NCI-H1105 (cell line): ENCODE measurements at regions not wholly inside any gene's neighbourhood (a gene's known extent, or its start where the extent isn't known, plus 50 kb on each side); places are given as distances from the start of the nearest gene placed in this dataset.

ENCODE experiments used
- DNase-seq: peaks from one replicate; lab custom pipeline; 2025; lab: John Stamatoyannopoulos, UW

DNA sequence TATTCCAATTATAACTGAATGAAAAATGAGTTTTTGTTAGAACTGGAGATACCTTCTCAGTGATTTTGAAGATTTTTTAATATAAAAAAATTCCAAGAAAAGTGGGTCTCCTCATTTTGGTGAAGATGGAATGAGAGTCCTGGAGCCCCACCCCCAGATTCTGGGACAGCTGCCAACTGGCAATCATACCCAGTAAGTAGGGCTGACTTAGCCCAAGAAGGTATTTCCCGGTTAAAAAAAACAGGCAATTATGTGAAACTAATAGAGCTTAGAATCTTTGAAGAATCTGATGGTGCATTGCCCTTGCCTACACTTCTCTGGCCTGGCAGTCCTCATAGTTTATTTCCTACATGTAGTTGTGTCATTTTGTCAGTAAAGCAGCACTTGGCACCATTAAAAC lies 52.8 kb upstream of the VWDE start:
- DNase-seq: peak; percentile 87

DNA sequence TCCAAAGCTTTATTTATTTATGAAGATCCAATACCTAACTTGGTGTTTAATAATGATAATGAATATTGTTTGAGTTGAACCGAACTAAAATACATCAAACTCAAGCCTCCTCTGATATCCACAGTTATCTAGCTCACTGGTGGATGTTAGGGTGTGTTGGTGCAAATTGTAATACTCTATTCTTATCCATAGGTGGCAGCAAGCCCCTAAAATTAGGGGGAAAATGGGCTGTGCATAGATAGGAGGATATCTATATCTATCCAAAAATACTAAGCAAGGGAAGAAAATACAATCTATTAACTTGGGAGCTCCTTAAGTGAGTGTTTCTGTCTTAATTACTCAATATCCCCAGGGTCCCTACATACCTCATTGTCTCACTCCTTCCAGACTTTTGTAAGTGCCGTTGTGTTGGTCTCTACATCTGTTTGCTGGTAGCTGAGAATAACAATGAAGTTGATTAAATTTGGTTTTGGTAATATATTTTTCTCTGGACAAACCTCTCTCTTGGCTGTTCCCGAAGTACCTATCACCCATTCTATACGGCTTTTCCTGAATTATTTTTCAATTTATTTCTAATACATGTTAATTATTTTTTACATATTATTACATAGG lies 55.0 kb upstream of the VWDE start:
- DNase-seq: peak; percentile 64

DNA sequence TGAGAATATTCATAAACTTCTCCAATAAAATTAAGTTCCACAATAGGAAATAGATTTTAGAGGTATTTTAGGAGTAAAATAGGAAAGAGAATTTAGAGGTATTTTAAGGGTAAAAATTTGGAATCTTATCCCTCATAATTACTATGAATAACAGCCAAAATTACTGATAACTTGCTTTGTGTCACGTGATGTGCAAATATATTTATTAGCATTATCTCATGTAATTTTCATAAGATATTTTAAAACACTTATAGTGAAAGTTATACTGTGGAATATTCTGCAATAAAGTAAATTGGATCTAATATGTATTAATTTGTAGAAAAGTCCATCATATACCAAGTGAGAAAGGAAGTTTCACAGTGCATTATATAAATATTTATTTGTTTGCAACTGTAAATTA lies 64.2 kb upstream of the VWDE start:
- no peak for DNase-seq

DNA sequence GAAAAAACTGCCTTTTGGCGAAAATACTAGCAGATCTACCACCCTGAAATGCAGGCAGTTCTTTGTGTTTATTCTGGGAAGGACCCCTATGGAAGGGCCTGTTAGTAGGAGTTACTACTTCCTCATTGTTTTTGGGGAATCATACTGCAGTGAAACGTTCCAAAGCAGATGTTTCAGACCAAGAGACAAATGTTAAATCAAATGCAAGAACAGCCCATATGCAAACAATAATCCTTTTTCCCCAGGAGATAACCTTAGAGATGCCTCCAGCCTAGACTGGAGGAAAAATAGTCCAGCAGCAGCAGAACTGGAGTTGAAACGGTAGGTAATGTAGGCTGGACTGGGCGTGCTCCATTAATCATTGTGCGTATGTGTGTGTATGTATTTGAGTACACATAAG lies 65.9 kb upstream of the VWDE start:
- DNase-seq: no peak

DNA sequence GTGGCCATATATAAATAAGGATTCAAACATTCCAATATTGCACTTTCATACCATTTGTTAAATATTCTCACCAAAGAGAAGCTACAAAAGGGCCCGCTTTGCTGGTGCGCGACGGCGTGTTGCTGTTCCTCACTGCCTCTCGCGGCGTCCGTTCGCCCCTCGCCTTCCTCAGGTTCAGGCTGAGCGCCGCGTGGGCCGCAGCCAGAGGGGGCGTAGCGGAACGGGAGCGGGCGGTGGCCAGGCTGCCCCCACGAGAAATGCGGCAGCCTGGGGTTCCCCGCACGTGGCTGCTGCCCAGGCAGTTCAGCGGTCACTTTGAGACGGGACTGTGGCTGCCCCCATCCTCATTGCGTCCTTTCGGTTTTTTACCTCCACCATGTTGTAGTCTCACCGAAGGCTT lies 67.3 kb upstream of the VWDE start:
- DNase-seq: no peak

DNA sequence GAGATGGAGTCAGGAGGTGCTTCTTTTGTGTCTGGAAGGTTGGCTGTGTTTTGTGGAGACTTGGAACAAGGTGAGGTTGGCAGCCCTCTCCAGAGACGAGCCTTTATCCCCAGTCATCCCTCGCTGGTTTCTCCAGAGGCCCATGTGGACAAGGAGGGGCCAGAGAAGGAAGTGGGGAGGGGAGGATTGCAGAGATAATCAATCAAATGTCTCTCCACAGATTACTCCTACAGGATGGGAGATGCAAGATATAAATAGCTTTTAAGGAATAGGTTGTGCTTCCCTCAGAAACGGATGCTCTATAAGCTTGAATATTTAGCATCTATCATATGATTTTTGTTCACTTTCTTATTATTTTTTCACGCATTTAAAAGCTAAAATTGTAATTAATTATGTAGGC lies 70.4 kb upstream of the VWDE start:
- no peak for DNase-seq

DNA sequence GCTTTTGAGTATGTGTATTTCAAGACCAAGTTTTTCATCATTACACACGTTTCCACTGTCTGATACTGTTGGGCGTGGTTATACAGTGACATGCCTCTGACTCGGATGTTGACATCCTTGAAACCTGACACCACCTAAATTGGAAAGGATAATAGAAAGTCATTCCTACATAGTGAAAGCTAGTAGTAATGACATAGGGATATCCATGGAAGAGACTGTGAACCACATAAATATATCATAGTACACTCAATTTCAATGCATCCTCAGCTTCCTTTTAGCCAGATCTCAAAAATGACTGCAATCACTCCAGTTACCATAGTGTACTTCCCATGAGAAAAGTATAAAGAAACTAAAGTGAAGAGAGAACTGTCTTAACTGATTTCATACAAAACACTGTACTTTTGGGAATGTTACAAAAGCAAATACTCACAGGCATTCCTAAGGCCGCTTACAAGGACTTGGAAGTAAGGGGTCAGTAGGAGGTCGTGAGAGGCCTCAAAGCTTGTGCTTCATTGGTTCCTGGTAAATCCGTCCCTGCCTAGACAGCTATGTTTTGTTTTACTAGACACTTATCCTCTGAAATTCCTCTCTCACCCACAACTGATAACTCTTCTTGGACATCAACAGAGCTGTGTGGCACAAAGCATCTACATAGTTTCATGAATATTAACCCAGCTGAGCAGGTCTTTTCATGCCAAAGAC lies 71.8 kb upstream of the VWDE start:
- no peak for DNase-seq

DNA sequence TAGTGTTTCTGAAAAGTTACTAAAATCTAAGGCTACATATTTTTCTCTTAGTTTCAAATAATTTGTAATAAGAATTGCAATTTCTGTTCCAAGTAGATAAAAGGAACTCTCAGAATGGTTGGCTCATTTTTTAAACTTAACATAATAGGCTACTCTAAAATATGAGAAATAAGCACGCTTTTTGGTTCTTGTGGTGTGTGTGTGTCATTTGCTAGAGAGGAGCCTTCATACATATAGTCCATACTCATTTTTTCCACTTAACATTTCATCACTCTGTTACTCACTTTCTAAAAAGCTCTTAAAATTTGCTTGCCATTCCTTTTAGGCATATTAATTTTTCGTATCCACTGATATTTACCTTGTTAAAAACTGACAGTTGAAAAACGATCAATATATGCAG lies 74.0 kb upstream of the VWDE start:
- DNase-seq: no peak

DNA sequence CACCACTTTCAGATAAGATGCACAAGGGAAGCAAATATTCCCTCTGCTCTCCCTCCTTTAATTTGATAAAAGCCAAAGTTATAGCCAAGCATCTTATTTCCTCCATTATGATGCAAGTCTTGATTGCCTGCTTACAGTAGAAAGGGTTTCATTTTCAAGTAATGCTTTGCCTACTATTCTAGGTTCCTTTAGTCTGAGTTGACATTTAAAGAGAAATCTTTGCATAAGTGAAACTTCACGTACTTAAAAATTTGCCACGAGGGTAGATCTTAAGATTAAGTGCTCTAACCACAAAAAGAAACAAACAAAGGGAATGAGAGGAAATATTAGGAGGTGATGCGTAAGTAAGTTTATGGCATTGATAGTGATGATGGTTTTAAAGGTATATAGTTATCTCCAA lies 78.1 kb upstream of the VWDE start:
- DNase-seq: no peak

DNA sequence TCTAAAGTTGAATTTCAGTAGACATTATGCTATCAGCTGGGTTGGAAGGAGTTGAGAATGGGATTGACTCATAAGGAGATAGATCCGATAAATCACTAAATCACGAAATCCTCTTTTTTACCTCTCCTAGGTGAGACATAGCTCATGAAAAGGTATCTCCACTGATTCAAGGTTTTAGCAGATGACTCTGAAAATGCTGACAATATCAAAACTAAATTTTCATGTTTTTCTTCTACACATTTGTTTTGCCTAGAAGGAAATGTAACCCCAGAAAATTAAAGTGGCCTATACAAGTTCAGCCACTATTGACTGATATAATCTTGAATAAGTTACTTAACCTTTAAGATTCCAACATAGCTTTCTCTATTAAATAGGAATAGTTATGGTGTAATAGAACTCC lies 82.2 kb upstream of the VWDE start:
- DNase-seq: no peak

DNA sequence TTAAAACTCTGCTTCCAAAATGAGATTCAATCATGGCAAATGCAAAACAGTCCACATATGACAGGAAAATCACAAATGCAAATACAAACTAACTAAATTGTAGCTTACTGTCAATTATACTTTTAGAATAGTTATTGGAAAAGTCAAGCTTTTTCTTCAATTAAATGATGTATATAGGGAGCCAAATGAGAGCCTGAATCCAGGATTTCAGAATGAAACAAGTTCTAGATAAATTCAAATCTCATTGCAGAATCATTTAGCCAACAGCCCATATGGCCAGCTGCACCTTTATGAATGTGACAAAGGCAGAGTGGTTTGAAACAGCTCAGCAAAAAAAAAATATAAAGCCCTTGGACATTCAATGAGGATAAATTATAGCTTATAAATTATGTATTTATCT lies 82.2 kb upstream of the SCIN start:
- DNase-seq: peak; percentile 57

DNA sequence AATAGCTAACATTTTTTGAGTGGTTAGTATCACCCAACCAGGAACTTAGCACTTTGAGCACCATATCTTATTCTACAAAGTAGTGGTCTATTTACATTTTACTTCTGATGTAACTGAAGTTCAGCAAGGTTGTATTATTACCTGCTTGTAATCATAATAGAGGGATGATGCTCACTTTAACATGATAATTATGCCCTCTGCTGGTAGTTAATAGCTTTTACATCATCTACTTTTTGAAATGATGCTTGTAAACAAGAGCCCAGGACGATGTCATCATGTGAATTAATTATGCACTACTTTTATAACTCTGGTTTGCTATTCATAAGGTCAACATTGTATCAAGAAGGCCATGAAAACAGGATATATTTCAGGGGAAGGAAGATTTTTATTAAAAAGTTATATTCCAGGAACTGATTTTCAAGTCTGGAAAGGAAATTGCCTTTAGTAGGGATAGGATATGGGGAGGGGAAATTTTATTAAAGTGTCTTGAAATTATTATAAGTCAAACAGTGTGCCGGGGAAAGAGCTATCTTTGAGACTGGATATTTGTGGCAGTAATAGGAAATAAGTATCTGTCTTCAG lies 80.3 kb upstream of the SCIN start:
- peak; percentile 84 for DNase-seq

DNA sequence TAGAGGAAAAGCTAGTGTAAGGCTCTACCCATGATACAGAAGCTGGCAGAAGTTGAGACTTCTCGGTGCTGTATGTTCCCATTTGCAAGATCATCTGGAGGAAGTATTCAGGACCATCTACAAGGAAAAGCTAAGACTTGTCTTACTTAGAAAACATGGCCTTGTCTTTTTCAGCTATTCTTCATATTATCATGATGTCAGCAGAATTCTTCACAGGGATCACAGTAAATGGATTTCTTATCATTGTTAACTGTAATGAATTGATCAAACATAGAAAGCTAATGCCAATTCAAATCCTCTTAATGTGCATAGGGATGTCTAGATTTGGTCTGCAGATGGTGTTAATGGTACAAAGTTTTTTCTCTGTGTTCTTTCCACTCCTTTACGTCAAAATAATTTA lies 79.6 kb upstream of the SCIN start:
- no peak for DNase-seq

DNA sequence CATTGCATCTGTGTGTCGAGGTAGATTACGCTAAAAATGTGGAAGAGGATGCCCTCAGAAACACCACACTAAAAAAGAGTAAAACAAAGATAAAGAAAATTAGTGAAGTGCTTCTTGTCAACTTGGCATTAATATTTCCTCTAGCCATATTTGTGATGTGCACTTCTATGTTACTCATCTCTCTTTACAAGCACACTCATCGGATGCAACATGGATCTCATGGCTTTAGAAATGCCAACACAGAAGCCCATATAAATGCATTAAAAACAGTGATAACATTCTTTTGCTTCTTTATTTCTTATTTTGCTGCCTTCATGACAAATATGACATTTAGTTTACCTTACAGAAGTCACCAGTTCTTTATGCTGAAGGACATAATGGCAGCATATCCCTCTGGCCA lies 79.0 kb upstream of the SCIN start:
- DNase-seq: no peak

DNA sequence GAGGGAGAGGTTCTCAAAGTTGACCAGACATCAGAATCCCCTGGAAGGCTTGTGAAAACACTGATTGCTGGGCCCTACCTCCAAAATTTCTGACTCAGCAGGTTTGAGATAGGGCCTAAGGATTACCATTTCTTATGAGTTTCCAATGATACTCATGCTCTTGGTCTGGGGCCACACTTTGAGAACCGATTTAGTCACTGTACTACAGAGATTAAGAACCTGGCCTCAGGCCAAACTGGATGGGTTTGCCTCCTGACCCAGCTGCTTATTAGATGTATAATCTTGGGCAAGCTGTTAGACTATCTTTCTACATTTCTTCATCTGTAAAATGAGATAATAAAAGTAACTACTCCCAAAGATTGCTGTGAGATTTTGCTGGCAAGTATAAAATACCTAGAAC lies 77.1 kb upstream of the SCIN start:
- no peak for DNase-seq

DNA sequence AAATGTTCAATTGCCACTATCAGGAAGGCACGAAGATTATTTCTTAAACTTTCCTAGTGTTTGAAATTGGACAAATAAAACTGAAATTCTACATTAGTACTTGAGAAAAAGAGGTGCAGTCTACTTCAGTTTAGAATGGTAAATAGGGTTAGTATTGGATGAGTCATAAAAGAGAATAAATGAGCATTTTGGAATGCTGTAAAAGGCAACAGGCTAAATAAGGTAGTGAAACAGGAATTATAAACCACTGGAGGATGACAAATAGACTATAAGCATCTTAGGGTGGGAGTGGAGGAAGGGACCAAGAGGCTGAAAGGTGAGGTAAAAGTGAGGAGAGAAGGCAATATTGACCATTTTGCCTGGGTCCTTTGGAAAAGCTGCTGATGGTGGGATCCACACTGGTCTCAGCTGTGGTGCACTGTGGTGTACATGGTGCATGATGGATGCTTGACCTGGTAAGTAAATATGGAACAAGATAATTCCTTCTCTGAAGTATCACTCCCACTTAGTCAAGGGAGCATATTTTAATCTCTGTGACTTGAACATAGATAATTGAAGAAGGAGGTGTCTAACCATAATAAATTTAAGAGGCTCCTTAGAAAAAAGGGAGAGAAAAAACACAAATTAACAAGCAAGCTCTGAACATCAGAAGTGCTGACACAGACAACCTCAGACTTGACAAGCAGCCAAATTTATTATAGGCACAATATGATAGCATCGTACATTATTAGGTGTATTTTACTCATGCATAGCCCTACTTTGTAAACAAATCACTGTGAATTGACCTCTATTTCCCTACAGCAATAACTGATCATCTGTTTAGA lies 76.4 kb upstream of the SCIN start:
- peak; percentile 69 for DNase-seq

DNA sequence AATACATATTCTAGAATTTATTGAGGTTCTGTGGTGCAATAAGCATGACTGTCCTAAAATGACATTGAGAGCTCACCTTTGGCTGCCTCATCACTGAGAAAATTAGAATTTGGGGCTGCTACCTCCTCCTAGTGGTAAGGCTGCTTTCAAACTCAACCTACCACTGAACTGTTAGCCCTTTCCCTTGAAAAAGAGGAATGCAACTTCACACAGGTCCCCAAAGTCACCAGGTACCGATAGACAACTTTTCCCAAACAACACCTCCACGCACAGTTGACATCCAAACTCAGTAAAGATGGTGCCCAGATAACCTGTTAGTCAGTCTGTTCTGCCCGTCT lies 75.9 kb upstream of the SCIN start:
- peak; percentile 34 for DNase-seq

DNA sequence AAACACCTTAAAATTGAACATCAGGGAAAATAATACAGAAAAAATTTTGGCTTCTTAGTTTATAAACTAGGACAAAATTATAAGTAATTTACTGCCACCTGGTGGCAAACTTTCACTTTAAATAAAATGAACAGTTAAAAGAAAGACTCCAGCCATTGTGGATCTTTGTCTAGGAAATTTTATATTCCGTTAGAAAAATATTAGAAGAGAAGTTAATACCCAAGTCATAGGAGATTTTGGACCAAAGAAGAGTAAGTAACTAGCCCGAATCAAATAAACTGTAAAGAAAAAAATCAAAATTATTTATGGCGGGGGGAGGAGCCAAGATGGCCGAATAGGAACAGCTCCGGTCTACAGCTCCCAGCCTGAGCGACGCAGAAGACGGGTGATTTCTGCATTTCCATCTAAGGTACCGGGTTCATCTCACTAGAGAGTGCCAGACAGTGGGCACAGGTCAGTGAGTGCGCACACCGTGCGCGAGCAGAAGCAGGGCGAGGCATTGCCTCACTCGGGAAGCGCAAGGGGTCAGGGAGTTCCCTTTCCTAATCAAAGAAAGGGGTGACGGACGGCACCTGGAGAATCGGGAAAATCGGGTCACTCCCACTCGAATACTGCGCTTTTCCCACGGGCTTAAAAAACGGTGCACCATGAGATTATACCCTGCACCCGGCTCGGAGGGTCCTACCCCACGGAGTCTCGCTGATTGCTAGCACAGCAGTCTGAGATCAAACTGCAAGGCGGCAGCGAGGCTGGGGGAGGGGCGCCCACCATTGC lies 73.4 kb upstream of the SCIN start:
- peak; percentile 62 for DNase-seq

DNA sequence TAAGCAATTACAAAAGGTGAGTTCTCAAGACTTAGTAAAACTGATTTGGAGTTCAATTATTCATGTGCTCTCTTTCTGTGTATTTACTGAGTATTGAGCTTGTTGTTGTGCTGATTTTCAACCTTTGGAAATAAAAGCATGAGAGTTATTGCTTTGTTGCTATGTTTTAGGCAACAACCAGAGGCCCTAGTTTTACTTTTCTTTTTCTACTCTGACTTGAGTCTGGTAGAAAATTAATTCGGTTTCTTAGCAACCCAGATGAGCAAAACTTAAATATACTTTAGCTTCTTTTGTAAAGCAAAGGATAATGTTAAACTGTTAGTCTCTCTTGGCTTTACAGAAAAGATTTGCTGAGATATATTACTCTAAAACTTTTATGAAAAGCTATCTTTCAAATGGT lies 66.4 kb upstream of the SCIN start:
- DNase-seq: no peak

DNA sequence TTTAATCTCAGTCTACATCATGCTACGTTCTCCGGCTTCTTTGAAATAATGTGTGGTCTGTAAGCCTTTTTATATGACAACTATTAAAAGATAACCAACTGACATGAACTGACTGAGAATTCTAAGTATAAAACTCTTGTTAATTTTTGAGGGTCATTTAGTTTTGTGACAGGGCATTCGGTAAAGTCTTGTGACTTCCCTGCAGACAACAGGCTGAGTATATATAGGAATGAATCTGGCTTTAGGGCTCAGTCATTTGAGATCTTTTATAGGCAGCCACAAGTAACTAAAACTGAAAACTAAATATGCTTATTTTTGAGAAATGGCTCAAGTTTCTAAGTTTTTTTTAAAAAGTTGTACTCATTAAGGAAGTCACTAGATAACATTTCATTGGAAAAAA lies 62.5 kb upstream of the SCIN start:
- DNase-seq: no peak

DNA sequence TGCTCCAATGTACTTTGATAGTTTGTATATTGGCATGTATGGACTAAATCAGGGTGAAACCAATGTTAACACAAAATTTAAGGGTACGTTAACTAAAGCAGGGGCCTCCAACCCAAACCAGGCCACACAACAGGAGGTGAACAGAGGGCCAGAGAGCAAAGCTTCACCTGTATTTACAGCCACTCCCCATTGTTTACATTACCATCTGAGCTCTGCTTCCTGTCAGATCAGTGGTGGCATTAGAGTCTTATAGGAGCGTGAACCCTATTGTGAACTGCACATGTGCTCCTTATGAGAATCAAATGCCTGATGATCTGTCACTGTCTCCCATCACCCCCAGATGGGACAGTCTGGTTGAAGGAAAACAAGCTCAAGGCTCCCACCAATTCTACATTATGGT lies 62.0 kb upstream of the SCIN start:
- DNase-seq: no peak

DNA sequence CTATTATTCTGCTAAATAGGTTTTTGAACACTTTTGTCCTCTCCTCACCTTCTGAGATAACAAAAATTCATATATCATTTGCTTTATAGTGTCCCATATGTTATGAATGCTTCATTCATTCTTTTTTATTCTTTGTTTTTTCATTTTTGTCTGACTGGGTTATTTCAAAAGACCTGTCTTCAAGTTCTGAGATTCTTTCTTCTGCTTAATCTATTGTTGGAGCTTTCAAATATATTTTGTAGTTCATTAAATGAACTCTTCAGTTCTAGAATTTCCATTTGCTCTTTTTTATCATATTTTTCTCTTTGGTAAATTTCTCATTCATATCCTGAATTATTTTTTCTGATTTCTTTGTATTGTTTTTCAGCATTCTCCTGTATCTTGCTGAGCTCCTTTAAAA lies 53.1 kb upstream of the SCIN start:
- no peak for DNase-seq
